Panc1 (cell line): ENCODE measurements at regions not wholly inside any gene's neighbourhood (a gene's known extent, or its start where the extent isn't known, plus 50 kb on each side); places are given as distances from the start of the nearest gene placed in this dataset.
A peak's percentile ranks its signal among the peaks of the same experiment; 100 is the strongest.

Experiments
- ATAC-seq: fragments of 200-7000 bp; cut with Tn5 transposase; 2 replicates; pipeline ENCODE4 v1.9.1; 2020; ENCODE audit warnings: mild to moderate bottlenecking, moderate library complexity
- BruUV-seq: library from RNA; stranded (reverse); fragments of 400-500 nt; replicated peaks from 2 replicates; lab custom pipeline; 2021; lab: Mats Ljungman, UMichigan
- CTCF ChIA-PET: fragments of 300-600 bp; sonication (Branson Sonifier 250); formaldehyde crosslinking; loops from one replicate; lab custom pipeline; 2022; ENCODE audit warnings: antibody characterized with exemption; lab: Charles Lee
- POLR2A ChIA-PET: fragments of 300-600 bp; sonication (Branson Sonifier 250); formaldehyde crosslinking; loops from one replicate; lab custom pipeline; 2022; ENCODE audit warnings: antibody characterized with exemption; lab: Charles Lee
- DNase-seq: peaks from one replicate; pipeline ENCODE4 v3.0.0-alpha.2; 2010; ENCODE audit warnings: low read depth, low spot score
- H3K27ac ChIP-seq: 2 replicates; pipeline ENCODE4 v1.5.1; 2011; ENCODE audit warnings: mild to moderate bottlenecking, low read length, inconsistent platforms
- H3K27me3 ChIP-seq: fragments of 200-500 bp; sonication (Bioruptor generic); 2 replicates; pipeline ENCODE4 v1.6.0; 2014; ENCODE audit warnings: low read length, inconsistent platforms; ENCODE audit not compliant: control insufficient read depth, insufficient read depth
- H3K36me3 ChIP-seq: fragments of 200-500 bp; sonication (Bioruptor generic); 2 replicates; pipeline ENCODE4 v1.5.1; 2014; ENCODE audit warnings: inconsistent platforms, mild to moderate bottlenecking, low read length, moderate library complexity; ENCODE audit not compliant: control insufficient read depth, insufficient read depth
- H3K4me1 ChIP-seq: 2 replicates; pipeline ENCODE4 v1.5.1; 2011; ENCODE audit warnings: inconsistent platforms, mild to moderate bottlenecking, low read length, moderate library complexity; ENCODE audit not compliant: control insufficient read depth, insufficient read depth
- H3K4me3 ChIP-seq, 2 experiments: 2 replicates each; pipeline ENCODE4 v1.5.1; 2011 to 2012; ENCODE audit warnings: low read depth in 2 of 2, low read length in 2 of 2, mild to moderate bottlenecking in 2 of 2, inconsistent platforms in 1 of 2, moderate library complexity in 1 of 2
- H3K9me3 ChIP-seq: fragments of 200-500 bp; sonication (Bioruptor generic); 2 replicates; pipeline ENCODE4 v1.5.1; 2014; ENCODE audit warnings: low read depth, mild to moderate bottlenecking, inconsistent platforms, low read length, moderate library complexity; ENCODE audit not compliant: control insufficient read depth, insufficient read depth
- POLR2AphosphoS5 ChIP-seq: IDR thresholded peaks from 2 replicates; pipeline ENCODE4 v1.6.1; 2012; ENCODE audit warnings: mild to moderate bottlenecking, low read depth, low read length, moderate library complexity
- SIN3A ChIP-seq: IDR thresholded peaks from 2 replicates; pipeline ENCODE4 v1.6.1; 2012; ENCODE audit warnings: low read depth, mild to moderate bottlenecking, low read length, moderate library complexity, borderline replicate concordance; ENCODE audit not compliant: insufficient read depth
- TCF7L2 ChIP-seq: IDR thresholded peaks from 2 replicates; pipeline ENCODE4 v1.6.1; 2011; ENCODE audit warnings: mild to moderate bottlenecking, low read depth, low read length, inconsistent platforms
- in situ Hi-C: cut with HindIII; loops from 2 replicates; pipeline ENCODE4 v1.10.0; 2016; ENCODE audit warnings: low sequenced_read_pairs, low pct_unique_long_range_greater_than_20kb
- intact Hi-C: fragments of 100-400 bp; cut with micrococcal nuclease; formaldehyde crosslinking; loops from one replicate; pipeline ENCODE4 v1.10.0; 2022; ENCODE audit not compliant: unreplicated experiment
- TF ChIP-seq, protein P1 (sequence below): fragments of 450-650 bp; IDR thresholded peaks from 2 replicates; pipeline ENCODE4 v1.5.1; 2017; ENCODE audit warnings: mild to moderate bottlenecking
- TF ChIP-seq, protein P2 (sequence below), 2 experiments: IDR thresholded peaks; 2 replicates each; pipeline ENCODE4 v1.6.1; 2011 to 2012; ENCODE audit warnings: low read depth in 2 of 2, control low read depth in 1 of 2, low read length in 1 of 2, mild to moderate bottlenecking in 1 of 2, moderate library complexity in 1 of 2; ENCODE audit not compliant: insufficient read depth in 1 of 2

DNA sequence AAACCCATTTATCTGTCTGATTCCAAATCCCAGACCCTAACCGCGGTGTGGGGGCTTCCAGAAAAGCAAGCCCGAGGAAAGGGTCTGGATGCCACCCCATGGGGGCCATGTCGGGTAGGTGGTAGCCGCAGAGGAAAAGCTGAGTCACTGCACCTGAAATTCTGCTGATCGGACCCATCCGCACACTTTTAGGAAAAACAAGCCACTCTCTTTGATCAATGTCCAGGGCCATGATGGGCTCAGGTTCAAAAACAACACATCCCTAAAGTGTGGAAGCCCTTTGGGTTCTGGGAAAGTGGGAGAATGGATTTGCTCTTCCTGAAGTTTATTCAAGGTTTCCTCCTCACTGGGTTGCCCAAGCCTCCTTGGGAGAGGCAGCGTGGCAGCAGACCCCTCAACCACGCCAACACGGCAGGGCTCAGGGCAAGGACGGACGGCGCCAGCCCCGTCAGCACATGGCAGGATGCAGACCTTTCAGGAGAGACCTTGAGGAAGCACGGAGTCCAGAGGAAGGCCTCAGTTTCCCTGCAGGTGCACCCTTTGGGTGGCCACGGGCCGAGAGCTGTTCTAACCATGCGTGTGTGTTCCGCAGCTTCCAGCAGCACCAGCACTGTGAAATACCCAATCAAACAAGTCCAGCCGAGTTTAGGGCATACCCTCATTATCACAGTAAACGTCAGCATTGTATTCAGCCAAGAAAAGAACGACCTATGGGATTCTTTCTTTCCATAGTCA, 367.0 kb downstream of the FOXL1 start:
- Histone ChIP-seq H3K4me3 (no peak overlapping the region), H3K9me3 (no peaks in the 10 kb centered on the region), H3K27me3 (no peaks in the 10 kb centered on the region), H3K27ac (no peak overlapping the region), H3K4me1 (peaks cover 4% of the 10 kb centered on the region), H3K36me3 (no peaks in the 10 kb centered on the region)
- ChIA-PET POLR2A (no interaction called here), CTCF (no interaction called here)
- intact Hi-C loops = no loop called here
- TF ChIP-seq TCF7L2 (no peak), POLR2AphosphoS5 (no peak), SIN3A (no peak)
- TF ChIP-seq, protein P1, sequence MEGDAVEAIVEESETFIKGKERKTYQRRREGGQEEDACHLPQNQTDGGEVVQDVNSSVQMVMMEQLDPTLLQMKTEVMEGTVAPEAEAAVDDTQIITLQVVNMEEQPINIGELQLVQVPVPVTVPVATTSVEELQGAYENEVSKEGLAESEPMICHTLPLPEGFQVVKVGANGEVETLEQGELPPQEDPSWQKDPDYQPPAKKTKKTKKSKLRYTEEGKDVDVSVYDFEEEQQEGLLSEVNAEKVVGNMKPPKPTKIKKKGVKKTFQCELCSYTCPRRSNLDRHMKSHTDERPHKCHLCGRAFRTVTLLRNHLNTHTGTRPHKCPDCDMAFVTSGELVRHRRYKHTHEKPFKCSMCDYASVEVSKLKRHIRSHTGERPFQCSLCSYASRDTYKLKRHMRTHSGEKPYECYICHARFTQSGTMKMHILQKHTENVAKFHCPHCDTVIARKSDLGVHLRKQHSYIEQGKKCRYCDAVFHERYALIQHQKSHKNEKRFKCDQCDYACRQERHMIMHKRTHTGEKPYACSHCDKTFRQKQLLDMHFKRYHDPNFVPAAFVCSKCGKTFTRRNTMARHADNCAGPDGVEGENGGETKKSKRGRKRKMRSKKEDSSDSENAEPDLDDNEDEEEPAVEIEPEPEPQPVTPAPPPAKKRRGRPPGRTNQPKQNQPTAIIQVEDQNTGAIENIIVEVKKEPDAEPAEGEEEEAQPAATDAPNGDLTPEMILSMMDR = no peak
- no peak for DNase-seq
- in situ Hi-C loops = no loop called here
- no TSS peak for BruUV-seq
- ATAC-seq = no peak

DNA sequence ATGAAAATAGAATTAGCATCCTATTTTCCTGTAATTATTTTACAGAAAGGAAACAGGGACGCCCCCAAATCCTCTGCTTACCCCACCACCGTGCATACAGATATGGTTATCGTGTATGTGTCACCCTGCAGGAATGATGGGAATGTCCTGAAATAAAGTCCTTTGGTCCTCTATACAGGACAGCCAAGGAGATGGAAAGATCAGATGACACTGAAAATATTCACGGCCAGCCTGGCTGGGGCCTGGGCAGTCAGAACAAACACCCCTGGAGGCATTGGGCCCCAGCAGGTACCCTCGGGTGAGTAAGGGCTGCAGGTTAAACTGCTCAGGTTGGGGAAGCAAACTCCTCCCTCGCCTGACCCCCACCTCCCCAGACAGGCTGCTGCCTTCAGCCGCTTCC, 368.0 kb downstream of the FOXL1 start:
- POLR2A ChIA-PET = no interaction called here
- intact Hi-C loops = no loop called here
- Histone ChIP-seq H3K27ac (no peak overlapping the region), H3K9me3 (no peaks in the 10 kb centered on the region), H3K36me3 (no peaks in the 10 kb centered on the region), H3K27me3 (no peaks in the 10 kb centered on the region), H3K4me3 (no peak overlapping the region), H3K4me1 (peaks cover 4% of the 10 kb centered on the region)
- TF ChIP-seq, protein P2, sequence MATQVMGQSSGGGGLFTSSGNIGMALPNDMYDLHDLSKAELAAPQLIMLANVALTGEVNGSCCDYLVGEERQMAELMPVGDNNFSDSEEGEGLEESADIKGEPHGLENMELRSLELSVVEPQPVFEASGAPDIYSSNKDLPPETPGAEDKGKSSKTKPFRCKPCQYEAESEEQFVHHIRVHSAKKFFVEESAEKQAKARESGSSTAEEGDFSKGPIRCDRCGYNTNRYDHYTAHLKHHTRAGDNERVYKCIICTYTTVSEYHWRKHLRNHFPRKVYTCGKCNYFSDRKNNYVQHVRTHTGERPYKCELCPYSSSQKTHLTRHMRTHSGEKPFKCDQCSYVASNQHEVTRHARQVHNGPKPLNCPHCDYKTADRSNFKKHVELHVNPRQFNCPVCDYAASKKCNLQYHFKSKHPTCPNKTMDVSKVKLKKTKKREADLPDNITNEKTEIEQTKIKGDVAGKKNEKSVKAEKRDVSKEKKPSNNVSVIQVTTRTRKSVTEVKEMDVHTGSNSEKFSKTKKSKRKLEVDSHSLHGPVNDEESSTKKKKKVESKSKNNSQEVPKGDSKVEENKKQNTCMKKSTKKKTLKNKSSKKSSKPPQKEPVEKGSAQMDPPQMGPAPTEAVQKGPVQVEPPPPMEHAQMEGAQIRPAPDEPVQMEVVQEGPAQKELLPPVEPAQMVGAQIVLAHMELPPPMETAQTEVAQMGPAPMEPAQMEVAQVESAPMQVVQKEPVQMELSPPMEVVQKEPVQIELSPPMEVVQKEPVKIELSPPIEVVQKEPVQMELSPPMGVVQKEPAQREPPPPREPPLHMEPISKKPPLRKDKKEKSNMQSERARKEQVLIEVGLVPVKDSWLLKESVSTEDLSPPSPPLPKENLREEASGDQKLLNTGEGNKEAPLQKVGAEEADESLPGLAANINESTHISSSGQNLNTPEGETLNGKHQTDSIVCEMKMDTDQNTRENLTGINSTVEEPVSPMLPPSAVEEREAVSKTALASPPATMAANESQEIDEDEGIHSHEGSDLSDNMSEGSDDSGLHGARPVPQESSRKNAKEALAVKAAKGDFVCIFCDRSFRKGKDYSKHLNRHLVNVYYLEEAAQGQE (IDR thresholded peaks at IDR 0.05; ENCODE audit: insufficient read depth in 1 of 2, low read depth in 2 of 2, low read length in 1 of 2) = no peak
- TF ChIP-seq TCF7L2 (no peak), POLR2AphosphoS5 (no peak), SIN3A (no peak)
- TF ChIP-seq, protein P1 = no peak
- no TSS peak for BruUV-seq
- DNase-seq (no peak), ATAC-seq (peak; percentile 30; the same call in 1 of the 2 replicates)
- in situ Hi-C loops = no loop called here
- CTCF ChIA-PET = no interaction called here
